OCI-LY3 (cell line): ENCODE measurements at regions not wholly inside any gene's neighbourhood (a gene's known extent, or its start where the extent isn't known, plus 50 kb on each side); places are given as distances from the start of the nearest gene placed in this dataset.

Experiments used
- CTCF ChIP-seq: fragments of 200-600, 300-600 bp; sonication (generic); IDR thresholded peaks from 2 replicates; pipeline ENCODE4 v1.5.1; 2014; ENCODE audit warnings: antibody characterized with exemption, low read length, low read depth
- EZH2phosphoT487 ChIP-seq: fragments of 200-600 bp; shearing (Covaris generic); IDR thresholded peaks from 2 replicates; pipeline ENCODE4 v1.6.1; 2018; ENCODE audit warnings: antibody characterized with exemption, mixed run types, low read depth

- no peak for TF ChIP-seq CTCF
- TF ChIP-seq EZH2phosphoT487 = no peak
Measured at GRCh38 chr13:86409466-86410241, 610.4 kb upstream of the SLITRK6 start.
